Neutrophil (primary cell): ENCODE measurements at regions not wholly inside any gene's neighbourhood (a gene's known extent, or its start where the extent isn't known, plus 50 kb on each side); places are given as distances from the start of the nearest gene placed in this dataset.

Experiments used
- H3K27ac ChIP-seq: fragments of 200-600 bp; sonication (generic); 2 replicates; pipeline ENCODE4 v1.5.1; 2016; ENCODE audit warnings: mild to moderate bottlenecking, moderate library complexity
- H3K27me3 ChIP-seq: fragments of 200-600 bp; sonication (generic); 2 replicates; pipeline ENCODE4 v1.6.0; 2016; ENCODE audit warnings: mild to moderate bottlenecking
- H3K36me3 ChIP-seq: fragments of 200-600 bp; sonication (generic); 2 replicates; pipeline ENCODE4 v1.5.1; 2017
- H3K4me1 ChIP-seq, 2 experiments: fragments of 200-600 bp in 1 of 2; sonication (generic) in 1 of 2; 1 replicate in 1 of 2; 2 replicates in 1 of 2; pipeline versions ENCODE4 v1.5.1 to v1.6.1; 2013 to 2016; ENCODE audit warnings: low read depth in 1 of 2, low read length in 1 of 2, mild to moderate bottlenecking in 1 of 2, moderate library complexity in 1 of 2; ENCODE audit not compliant: control insufficient read depth in 1 of 2, insufficient read depth in 1 of 2
- H3K4me3 ChIP-seq, 2 experiments: fragments of 200-600 bp in 1 of 2; sonication (generic) in 1 of 2; 1 replicate in 1 of 2; 2 replicates in 1 of 2; pipeline ENCODE4 v1.5.1; 2013 to 2016; ENCODE audit warnings: low read depth in 1 of 2, low read length in 1 of 2, mild to moderate bottlenecking in 1 of 2, moderate library complexity in 1 of 2
- H3K9me3 ChIP-seq: fragments of 200-600 bp; sonication (generic); 2 replicates; pipeline ENCODE4 v1.5.1; 2016
- CTCF ChIP-seq: fragments of 200-600 bp; sonication (generic); IDR thresholded peaks from 2 replicates; pipeline ENCODE4 v1.5.1; 2016; ENCODE audit warnings: antibody characterized with exemption

GRCh38 chr9:96071076-96071814 is 195.8 kb downstream of the ERCC6L2 start:
- no peak overlapping the region for H3K27ac ChIP-seq
- no peak overlapping the region for H3K4me3 ChIP-seq
- no peak for TF ChIP-seq CTCF
- no peaks in the 10 kb centered on the region for H3K27me3 ChIP-seq
- H3K36me3 ChIP-seq: no peaks in the 10 kb centered on the region
- no peaks in the 10 kb centered on the region for H3K4me1 ChIP-seq
- no peaks in the 10 kb centered on the region for H3K9me3 ChIP-seq

DNA sequence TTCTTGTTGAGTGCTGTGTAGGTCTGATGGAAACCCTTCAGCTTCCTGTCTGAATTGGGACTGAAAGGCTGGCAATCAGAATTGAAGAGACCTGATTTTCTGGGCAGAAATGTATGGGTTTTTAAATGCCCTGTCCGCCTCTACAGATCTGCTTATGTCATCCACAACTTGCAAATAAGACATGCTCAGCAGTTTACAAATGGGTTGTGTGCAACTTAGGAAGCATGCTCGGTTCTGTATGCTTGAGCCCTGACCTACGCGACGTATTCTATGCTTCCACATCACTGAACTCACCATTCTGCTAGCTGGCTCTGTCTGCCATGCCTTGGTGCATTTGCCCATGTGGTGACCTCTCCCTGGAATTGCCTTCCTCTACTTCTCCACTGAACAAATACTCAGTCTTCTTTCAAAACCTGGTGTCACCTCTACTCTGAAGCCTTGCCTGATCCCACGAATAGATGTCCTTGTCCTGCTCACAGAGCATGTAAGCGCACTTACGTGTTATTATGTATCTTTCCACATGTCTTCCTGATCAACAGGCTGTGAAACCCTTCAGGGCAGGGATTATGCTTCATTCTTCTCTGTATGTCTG is 194.2 kb downstream of the ERCC6L2 start:
- no peaks in the 10 kb centered on the region for H3K9me3 ChIP-seq
- TF ChIP-seq CTCF: no peak
- no peaks in the 10 kb centered on the region for H3K27me3 ChIP-seq
- no peak overlapping the region for H3K4me3 ChIP-seq
- no peaks in the 10 kb centered on the region for H3K36me3 ChIP-seq
- H3K27ac ChIP-seq: no peak overlapping the region
- H3K4me1 ChIP-seq: no peaks in the 10 kb centered on the region

DNA sequence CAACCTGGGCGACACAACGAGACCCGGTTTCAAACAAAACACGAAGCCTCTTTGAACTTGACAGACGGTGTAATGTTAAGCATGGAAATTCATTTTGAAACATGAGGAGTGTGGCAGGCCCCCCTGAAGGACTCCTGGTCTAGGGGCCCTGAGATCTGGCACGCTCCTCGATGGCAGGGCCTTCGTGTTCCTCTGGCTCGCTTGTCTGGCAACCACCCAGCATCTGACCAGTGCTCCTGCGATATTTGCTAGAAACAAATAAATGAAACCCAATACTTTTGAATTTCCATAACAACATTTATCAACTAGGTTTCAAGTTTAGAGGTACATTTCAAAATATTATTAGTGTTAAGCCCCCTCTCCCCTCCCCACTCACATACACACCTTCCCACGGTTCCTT is 193.0 kb downstream of the ERCC6L2 start:
- no peak for TF ChIP-seq CTCF
- H3K27me3 ChIP-seq: no peaks in the 10 kb centered on the region
- H3K27ac ChIP-seq: no peak overlapping the region
- H3K4me1 ChIP-seq: no peaks in the 10 kb centered on the region
- no peaks in the 10 kb centered on the region for H3K36me3 ChIP-seq
- no peak overlapping the region for H3K4me3 ChIP-seq
- no peaks in the 10 kb centered on the region for H3K9me3 ChIP-seq

GRCh38 chr9:96067600-96067999 is 192.1 kb downstream of the ERCC6L2 start:
- no peaks in the 10 kb centered on the region for H3K36me3 ChIP-seq
- H3K27me3 ChIP-seq: no peaks in the 10 kb centered on the region
- no peak for TF ChIP-seq CTCF
- no peak overlapping the region for H3K27ac ChIP-seq
- no peaks in the 10 kb centered on the region for H3K9me3 ChIP-seq
- H3K4me3 ChIP-seq: no peak overlapping the region
- H3K4me1 ChIP-seq: no peaks in the 10 kb centered on the region

DNA sequence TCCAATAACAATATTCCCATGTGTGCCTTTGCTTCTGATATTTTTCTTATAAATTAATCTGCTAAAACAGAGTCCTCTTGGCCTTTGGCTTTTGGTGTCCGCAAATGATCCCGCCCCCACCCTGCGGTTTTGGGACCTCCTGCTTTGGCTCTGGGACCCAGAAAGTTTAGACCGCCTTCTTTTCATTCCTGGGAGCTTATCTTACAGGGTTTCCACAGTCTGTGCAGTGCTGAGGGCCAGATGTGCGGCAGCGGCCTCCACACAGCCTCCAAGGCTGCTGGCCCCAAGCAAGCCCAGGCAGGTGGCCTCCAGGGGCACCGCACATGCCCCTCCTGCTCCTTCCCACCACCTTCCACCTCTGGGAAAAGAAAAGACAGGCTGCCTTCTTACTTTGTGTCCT is 191.5 kb downstream of the ERCC6L2 start:
- H3K9me3 ChIP-seq: no peaks in the 10 kb centered on the region
- no peaks in the 10 kb centered on the region for H3K27me3 ChIP-seq
- H3K4me3 ChIP-seq: no peak overlapping the region
- TF ChIP-seq CTCF: no peak
- H3K4me1 ChIP-seq: no peaks in the 10 kb centered on the region
- H3K27ac ChIP-seq: no peak overlapping the region
- no peaks in the 10 kb centered on the region for H3K36me3 ChIP-seq
